GM11168 (cell line): ENCODE measurements at regions not wholly inside any gene's neighbourhood (a gene's known extent, or its start where the extent isn't known, plus 50 kb on each side); places are given as distances from the start of the nearest gene placed in this dataset.

Source experiments
- in situ Hi-C: fragments of 300-500 bp; cut with MboI; formaldehyde crosslinking; loops from one replicate; pipeline ENCODE4 v1.12.0; 2022; ENCODE audit warnings: low sequenced_read_pairs; ENCODE audit not compliant: unreplicated experiment

DNA sequence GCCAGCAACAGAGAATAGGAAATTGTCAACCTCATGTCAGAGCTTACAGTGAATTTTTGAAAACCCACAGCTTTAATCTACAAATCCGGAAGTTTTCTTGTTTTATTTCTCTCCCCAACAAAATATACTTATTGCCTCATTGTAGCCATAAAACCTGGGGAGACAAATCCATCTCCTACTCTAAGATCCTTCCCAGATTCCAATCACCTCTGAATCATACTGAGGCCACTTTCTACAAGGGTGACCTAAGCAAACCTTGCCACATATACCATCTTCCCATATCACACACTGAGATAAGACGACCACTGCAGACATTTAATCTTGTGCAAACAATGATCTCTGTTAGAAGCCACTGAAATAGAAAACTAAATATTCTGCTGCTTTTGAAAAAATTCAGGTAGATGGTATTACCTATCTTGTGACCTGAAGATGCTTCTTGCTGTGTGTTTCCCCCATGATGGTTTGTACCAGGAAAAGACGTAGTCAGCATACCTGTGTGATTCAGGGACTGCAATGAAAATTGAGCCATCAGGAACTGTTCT, 171.5 kb upstream of the DUSP10 start:
- in situ Hi-C loops: no loop called here

GRCh38 chr1:221912230-221912629, 170.3 kb upstream of the DUSP10 start:
- in situ Hi-C loops: no loop called here

GRCh38 chr1:221911714-221912113, 169.8 kb upstream of the DUSP10 start:
- in situ Hi-C loops: no loop called here

DNA sequence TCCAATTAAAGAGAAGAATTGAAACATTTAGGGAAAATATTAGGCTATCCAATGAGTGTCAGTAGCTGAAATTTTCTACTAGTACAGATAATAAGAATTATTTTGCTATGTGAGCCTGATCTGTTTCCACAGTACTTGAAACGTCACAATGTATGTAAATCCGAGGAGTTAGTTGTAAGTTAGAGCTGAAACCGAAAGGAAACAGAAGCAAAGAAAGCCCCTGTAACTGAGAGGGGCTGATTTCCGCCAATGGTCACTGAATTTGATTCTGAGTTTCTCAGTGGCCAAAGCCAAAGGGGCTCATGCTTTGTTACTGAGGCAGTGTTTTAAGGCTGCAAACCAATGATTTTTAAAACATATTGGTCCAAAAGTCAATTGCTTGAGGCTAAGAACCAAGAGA, 168.3 kb upstream of the DUSP10 start:
- in situ Hi-C loops: no loop called here

DNA sequence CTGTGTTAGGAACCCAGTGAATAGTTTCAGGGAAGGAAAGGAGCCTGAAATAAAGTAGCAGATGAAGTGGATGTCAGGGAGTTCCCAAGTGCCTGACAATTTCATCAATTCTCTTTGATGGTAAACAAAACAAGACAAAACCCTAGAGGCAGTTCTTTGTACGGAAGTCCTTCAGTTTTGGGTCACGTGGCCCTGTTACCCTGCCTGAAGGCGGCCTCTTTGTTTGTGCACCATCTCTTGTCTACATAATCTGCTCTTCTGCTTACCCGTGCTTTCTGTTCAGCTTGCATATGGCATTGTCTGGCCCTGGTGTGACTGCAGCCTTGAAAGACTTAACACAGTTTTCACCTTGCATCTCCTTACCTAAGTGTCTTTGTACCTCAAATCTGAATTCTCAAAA, 166.7 kb upstream of the DUSP10 start:
- in situ Hi-C loops: no loop called here

GRCh38 chr1:221907166-221907932, 165.5 kb upstream of the DUSP10 start:
- in situ Hi-C loops: no loop called here

- in situ Hi-C loops: no loop called here
Measured at GRCh38 chr1:221905802-221906201, 163.9 kb upstream of the DUSP10 start.

DNA sequence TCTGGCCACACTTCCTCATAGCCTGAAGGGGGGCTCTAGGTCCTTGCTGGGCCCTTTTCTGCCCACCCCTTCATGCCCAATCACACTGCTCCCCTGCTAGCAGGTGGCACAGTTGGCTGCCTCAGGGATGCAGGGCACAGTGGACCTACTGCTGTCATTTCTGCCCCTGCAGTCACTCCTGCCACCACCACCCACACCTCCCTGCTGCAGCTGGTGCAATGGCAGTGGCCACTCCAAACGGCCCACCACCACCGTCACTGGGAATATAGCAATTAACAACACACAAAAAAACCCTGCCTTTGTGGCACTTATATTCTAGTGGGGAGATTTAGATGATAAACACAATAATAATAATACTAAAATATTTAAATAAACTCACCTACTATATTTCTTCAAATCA, 162.4 kb upstream of the DUSP10 start:
- in situ Hi-C loops: no loop called here

DNA sequence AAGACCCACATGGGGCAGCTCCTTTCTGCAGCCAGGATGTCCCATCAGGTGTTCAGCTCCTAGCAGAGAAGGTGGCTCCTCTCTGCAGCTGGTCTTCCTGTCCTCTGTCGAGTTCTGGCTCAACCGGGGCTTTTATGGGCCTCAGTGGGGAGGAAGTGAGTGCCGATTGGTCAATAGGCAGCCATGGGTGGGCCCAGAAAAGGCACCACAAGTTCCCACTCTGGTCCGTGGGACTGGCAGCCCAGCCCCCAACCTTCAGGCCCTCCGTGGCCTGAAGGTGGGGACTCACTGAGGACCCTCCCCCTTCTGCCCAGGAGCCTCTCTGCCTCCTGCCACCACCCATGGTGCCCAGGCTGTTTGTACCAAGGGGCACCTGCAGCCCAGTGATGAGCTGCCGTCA, 161.7 kb upstream of the DUSP10 start:
- in situ Hi-C loops: no loop called here

GRCh38 chr1:221902961-221903360, 161.1 kb upstream of the DUSP10 start:
- in situ Hi-C loops: no loop called here

DNA sequence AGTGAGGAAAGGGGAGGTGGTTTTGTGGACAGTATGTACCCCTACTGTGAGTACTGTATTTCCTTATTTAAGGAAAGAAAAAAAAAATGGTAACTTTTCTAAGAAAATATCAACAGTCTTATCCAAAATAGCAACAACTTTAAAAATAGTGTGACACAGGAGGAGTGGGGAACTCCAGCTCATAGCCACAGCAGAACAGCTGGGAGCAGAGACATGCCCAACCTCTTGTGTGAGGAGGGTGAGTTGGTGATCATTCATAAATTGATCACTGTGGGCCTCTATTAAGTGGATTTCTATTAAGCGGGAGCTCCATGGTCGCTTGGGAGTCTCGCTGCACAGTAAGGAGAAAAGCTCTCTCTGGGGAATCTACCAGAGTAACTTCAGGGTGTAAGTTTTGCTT, 158.8 kb upstream of the DUSP10 start:
- in situ Hi-C loops: no loop called here

DNA sequence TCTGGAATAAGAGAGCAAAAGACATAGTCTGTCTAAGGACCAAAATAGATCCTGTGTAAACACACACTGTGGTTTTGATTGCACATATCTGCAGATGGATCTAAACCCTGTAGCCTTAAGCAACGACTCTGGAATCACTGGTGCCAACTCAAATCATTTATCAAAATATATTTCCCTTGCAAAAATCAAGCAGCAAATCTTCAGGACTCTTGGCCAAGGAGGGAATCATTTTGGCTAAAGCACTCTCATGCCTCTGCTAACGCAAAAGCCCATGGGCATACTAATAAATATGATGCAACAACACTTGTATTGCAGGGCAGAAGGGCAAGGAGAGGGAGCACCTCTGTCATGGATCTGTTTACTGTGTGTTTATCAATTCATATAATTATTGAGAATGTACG, 155.4 kb upstream of the DUSP10 start:
- in situ Hi-C loops: no loop called here

DNA sequence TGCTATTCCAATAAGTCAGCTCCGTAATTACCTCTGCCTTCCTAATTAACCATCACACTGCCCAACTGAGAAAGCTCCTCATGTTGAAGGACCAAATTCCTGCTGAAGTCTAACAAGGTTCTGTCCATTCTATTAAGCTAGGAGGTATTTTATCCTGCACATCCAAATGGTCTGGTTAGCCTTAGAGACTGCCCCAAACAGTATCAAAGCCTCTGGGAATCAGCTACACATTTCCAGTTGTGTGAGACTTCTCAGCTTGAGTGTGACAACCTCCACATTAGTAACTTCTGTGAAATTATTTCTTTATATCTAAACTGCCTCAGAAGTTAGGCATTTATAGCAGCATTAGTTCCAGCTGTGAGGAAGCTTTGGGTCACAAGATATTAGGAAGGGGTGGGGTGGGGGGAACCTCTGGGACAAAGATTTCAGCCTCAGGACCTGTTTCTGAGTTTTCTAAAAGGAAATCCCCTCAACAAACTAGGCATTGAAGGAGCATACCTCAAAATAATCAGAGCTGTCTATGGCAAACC, 150.5 kb upstream of the DUSP10 start:
- in situ Hi-C loops: no loop called here

DNA sequence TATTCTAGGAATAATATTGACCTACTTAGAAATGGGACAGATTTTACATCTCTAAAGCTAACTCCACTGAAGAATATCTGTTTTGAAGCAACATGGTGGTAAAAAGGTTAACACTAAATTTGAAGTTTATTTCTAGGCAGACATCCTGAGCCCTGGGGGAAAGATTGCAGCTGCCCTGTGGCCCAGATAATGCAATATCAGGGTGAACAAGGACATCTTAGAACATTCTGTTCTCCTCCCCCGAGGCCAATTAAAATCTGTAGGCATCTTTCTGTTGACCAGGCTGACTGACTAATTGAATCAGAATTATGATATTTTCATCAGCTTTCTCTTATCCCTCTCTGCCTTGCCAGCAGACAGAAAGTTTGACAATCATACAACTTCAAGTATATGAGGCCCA, 149.8 kb upstream of the DUSP10 start:
- in situ Hi-C loops: no loop called here

DNA sequence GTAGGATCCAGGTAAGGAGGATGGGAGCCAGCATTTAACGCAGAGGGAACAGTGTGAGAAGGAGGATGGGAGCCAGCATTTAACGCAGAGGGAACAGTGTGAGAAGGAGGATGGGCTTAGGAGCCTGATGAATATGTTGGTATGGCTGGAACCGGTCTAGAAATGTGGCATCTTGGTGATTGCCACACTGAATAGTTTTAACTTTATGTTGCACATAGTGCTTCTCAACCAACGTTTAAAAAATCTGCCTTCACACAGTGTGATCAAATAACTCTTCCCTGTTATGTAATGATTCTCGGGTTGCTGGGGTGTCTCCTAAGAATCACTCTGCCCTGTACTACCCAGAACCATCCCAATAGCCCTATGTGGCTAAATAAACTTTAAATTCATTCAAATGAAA, 146.9 kb upstream of the DUSP10 start:
- in situ Hi-C loops: no loop called here

DNA sequence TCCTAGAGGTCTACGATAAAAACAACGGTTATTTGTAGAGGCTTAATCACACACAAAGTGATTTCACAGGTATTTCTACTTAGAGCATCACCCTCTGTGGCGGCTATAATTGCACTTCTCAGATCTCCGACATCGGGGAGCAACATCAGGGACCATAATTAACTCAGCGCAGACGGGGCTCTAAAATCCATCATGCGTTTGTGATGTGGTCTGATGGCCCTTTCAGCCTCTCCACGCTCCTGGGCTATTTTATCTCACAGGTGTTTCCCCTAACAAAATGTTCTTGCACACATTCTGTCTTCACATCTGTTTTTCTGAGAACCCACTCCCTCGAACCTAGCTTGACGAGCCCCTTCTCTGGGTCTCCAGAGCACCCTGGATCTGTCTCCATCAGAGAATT, 146.3 kb upstream of the DUSP10 start:
- in situ Hi-C loops: no loop called here

- in situ Hi-C loops: no loop called here
Measured at GRCh38 chr1:221887758-221888157, 145.9 kb upstream of the DUSP10 start.

GRCh38 chr1:221887415-221887746, 145.5 kb upstream of the DUSP10 start:
- in situ Hi-C loops: no loop called here

DNA sequence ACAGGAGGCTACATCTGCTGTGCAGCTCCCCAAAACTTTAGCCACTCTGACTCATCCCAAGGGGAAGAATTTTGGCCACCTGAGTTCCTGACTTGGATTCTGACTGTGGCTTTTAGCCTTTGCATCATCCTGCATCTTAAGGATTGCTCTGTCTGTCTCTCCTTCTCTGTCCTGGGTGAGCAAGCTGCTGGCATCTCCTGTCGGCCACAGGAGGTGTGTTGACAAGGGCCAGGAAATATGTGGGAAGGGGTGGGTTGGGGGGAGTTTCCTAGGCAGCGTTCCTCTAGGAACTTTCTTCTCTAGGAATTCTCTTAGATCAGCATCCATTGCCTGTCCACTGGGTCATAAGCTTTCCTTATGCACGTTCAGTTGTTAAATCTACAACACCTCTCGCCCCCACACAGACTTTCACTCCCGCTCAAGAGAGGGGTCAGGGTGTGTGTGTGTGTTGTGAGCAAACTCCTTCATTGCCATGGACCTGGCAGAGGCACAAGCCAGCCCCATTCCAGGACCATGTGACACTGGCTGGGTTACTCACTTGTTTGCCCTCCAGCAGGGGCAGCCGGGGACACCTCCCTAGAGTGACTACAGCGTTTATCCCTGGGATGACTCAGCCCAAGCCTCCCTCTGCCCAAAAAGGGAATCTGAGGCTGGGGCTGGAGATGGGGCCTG, 145.0 kb upstream of the DUSP10 start:
- in situ Hi-C loops: no loop called here

GRCh38 chr1:221886311-221886710, 144.4 kb upstream of the DUSP10 start:
- in situ Hi-C loops: no loop called here

DNA sequence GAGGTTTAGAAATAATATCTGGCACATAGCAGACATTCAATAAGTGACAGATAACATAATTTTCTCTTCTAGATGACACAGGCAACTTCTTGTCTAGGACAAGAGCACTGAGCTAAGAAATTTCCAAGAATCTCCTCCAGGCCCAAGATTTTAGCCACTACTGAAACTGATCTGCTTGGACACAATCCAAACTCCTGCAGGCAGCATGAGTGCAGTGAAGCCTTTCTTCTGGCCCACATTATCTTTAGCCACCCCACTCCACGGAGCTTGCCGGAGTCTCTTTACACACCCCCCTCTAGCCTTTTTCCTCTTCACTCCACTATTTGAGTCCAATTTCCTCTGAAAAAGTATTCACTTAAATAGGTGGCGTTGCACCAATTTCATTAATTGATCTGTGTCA, 142.9 kb upstream of the DUSP10 start:
- in situ Hi-C loops: no loop called here
